Immature natural killer cell (primary cell): ENCODE measurements at regions not wholly inside any gene's neighbourhood (a gene's known extent, or its start where the extent isn't known, plus 50 kb on each side); places are given as distances from the start of the nearest gene placed in this dataset.

Experiments used
- DNase-seq, 3 donors: peaks; one replicate each; pipeline ENCODE4 v3.0.0; 2022; ENCODE audit warnings: mixed read lengths in 1 of 3
- H3K27ac Mint-ChIP-seq, 6 donors: one replicate each; pipeline ENCODE4 v1.8.0; 2020; ENCODE audit warnings: mixed read lengths in 6 of 6, mild to moderate bottlenecking in 5 of 6, inconsistent platforms in 4 of 6, moderate library complexity in 3 of 6
- H3K27me3 Mint-ChIP-seq, 3 donors: one replicate each; pipeline ENCODE4 v1.8.0; 2020 to 2021; ENCODE audit warnings: low read depth in 3 of 3, mild to moderate bottlenecking in 3 of 3, mixed read lengths in 3 of 3, moderate library complexity in 3 of 3, inconsistent platforms in 1 of 3
- H3K36me3 Mint-ChIP-seq, 3 donors: one replicate each; pipeline ENCODE4 v1.8.0; 2020; ENCODE audit warnings: mixed read lengths in 3 of 3, inconsistent platforms in 2 of 3, mild to moderate bottlenecking in 2 of 3
- H3K4me1 Mint-ChIP-seq, 2 donors: one replicate each; pipeline ENCODE4 v1.8.0; 2020; ENCODE audit warnings: inconsistent platforms in 2 of 2, mild to moderate bottlenecking in 2 of 2, mixed read lengths in 2 of 2, moderate library complexity in 1 of 2
- H3K4me3 Mint-ChIP-seq, 5 donors: one replicate each; pipeline ENCODE4 v1.8.0; 2020; ENCODE audit warnings: mild to moderate bottlenecking in 5 of 5, mixed read lengths in 5 of 5, inconsistent platforms in 3 of 5, moderate library complexity in 3 of 5
- H3K9me3 Mint-ChIP-seq, 6 donors: one replicate each; pipeline ENCODE4 v1.8.0; 2020; ENCODE audit warnings: mild to moderate bottlenecking in 6 of 6, mixed read lengths in 6 of 6, inconsistent platforms in 4 of 6, moderate library complexity in 3 of 6

- Mint-ChIP-seq H3K4me1 (no peaks in the 10 kb centered on the region), H3K9me3 (peaks cover 5 to 61% (median 16%) of the 10 kb centered on the region in 6 donors), H3K4me3 (no peak overlapping the region), H3K36me3 (peaks cover 0 to 6% (median 0%) of the 10 kb centered on the region in 3 donors), H3K27ac (no peak overlapping the region), H3K27me3 (peaks cover 0 to 2% (median 0%) of the 10 kb centered on the region in 3 donors)
- no peak for DNase-seq
Measured at GRCh38 chr18:40570615-40571014, 1384.4 kb upstream of the PIK3C3 start.

- Mint-ChIP-seq H3K4me3 (no peak overlapping the region), H3K27ac (no peak overlapping the region), H3K9me3 (peaks cover 5 to 63% (median 16%) of the 10 kb centered on the region in 6 donors)
Measured at GRCh38 chr18:40569605-40570004, 1385.4 kb upstream of the PIK3C3 start.

GRCh38 chr18:40566510-40566844 lies 1388.6 kb upstream of the PIK3C3 start:
- Mint-ChIP-seq H3K9me3 (peaks cover 5 to 57% (median 21%) of the 10 kb centered on the region in 6 donors), H3K36me3 (peaks cover 0 to 6% (median 0%) of the 10 kb centered on the region in 3 donors), H3K4me1 (no peaks in the 10 kb centered on the region), H3K27me3 (no peaks in the 10 kb centered on the region), H3K27ac (no peak overlapping the region), H3K4me3 (no peak overlapping the region)
- no peak for DNase-seq

More at GRCh38 chr18:40569605-40570004, 1385.4 kb upstream of the PIK3C3 start:
- DNase-seq, result no peak
- H3K4me1 Mint-ChIP-seq, result no peaks in the 10 kb centered on the region
- no peaks in the 10 kb centered on the region for H3K27me3 Mint-ChIP-seq
- peaks cover 0 to 6% (median 0%) of the 10 kb centered on the region in 3 donors for H3K36me3 Mint-ChIP-seq

GRCh38 chr18:40565805-40566509 lies 1389.1 kb upstream of the PIK3C3 start:
- no peaks in the 10 kb centered on the region for H3K4me1 Mint-ChIP-seq
- no peak overlapping the region for H3K4me3 Mint-ChIP-seq
- H3K27ac Mint-ChIP-seq, result no peak overlapping the region
- peaks cover 0 to 6% (median 0%) of the 10 kb centered on the region in 3 donors for H3K36me3 Mint-ChIP-seq
- H3K27me3 Mint-ChIP-seq, result no peaks in the 10 kb centered on the region
- DNase-seq, result no peak
- peaks cover 0 to 56% (median 24%) of the 10 kb centered on the region in 6 donors for H3K9me3 Mint-ChIP-seq

GRCh38 chr18:40559556-40559955 lies 1395.5 kb upstream of the PIK3C3 start:
- Mint-ChIP-seq H3K4me1 (no peaks in the 10 kb centered on the region), H3K36me3 (no peaks in the 10 kb centered on the region), H3K27me3 (no peaks in the 10 kb centered on the region), H3K4me3 (no peak overlapping the region), H3K27ac (no peak overlapping the region), H3K9me3 (peaks cover 2 to 43% (median 25%) of the 10 kb centered on the region in 6 donors)
- no peak for DNase-seq

GRCh38 chr18:40558706-40559392 lies 1396.2 kb upstream of the PIK3C3 start:
- no peaks in the 10 kb centered on the region for H3K4me1 Mint-ChIP-seq
- no peak overlapping the region for H3K27ac Mint-ChIP-seq
- H3K36me3 Mint-ChIP-seq, result no peaks in the 10 kb centered on the region
- no peak overlapping the region for H3K4me3 Mint-ChIP-seq
- H3K27me3 Mint-ChIP-seq, result no peaks in the 10 kb centered on the region
- no peak for DNase-seq
- H3K9me3 Mint-ChIP-seq, result peaks cover 3 to 47% (median 23%) of the 10 kb centered on the region in 6 donors

GRCh38 chr18:40555914-40556313 lies 1399.1 kb upstream of the PIK3C3 start:
- Mint-ChIP-seq H3K27me3 (peaks cover 0 to 2% (median 0%) of the 10 kb centered on the region in 3 donors), H3K4me1 (no peaks in the 10 kb centered on the region), H3K4me3 (no peak overlapping the region), H3K27ac (no peak overlapping the region), H3K9me3 (peaks cover 3 to 56% (median 13%) of the 10 kb centered on the region in 6 donors), H3K36me3 (no peaks in the 10 kb centered on the region)
- DNase-seq, result no peak

GRCh38 chr18:40553029-40553428 lies 1402.0 kb upstream of the PIK3C3 start:
- no peak for DNase-seq
- no peaks in the 10 kb centered on the region for H3K4me1 Mint-ChIP-seq
- no peak overlapping the region for H3K27ac Mint-ChIP-seq
- H3K9me3 Mint-ChIP-seq, result peaks cover 7 to 57% (median 14%) of the 10 kb centered on the region in 6 donors
- H3K4me3 Mint-ChIP-seq, result no peak overlapping the region
- H3K27me3 Mint-ChIP-seq, result peaks cover 0 to 2% (median 0%) of the 10 kb centered on the region in 3 donors
- H3K36me3 Mint-ChIP-seq, result no peaks in the 10 kb centered on the region

- no peaks in the 10 kb centered on the region for H3K4me1 Mint-ChIP-seq
- H3K36me3 Mint-ChIP-seq, result no peaks in the 10 kb centered on the region
- H3K27ac Mint-ChIP-seq, result no peak overlapping the region
- DNase-seq, result no peak
- H3K9me3 Mint-ChIP-seq, result peaks cover 5 to 55% (median 13%) of the 10 kb centered on the region in 6 donors
- no peak overlapping the region for H3K4me3 Mint-ChIP-seq
- peaks cover 0 to 2% (median 0%) of the 10 kb centered on the region in 3 donors for H3K27me3 Mint-ChIP-seq
Measured at GRCh38 chr18:40546875-40547274, 1408.2 kb upstream of the PIK3C3 start.

- no peak for DNase-seq
- Mint-ChIP-seq H3K9me3 (peaks cover 2 to 28% (median 20%) of the 10 kb centered on the region in 6 donors), H3K27ac (no peak overlapping the region), H3K36me3 (no peaks in the 10 kb centered on the region), H3K4me1 (no peaks in the 10 kb centered on the region), H3K4me3 (no peak overlapping the region), H3K27me3 (peaks cover 0 to 1% (median 0%) of the 10 kb centered on the region in 3 donors)
Measured at GRCh38 chr18:40534723-40535122, 1420.3 kb upstream of the PIK3C3 start.

- DNase-seq, result no peak
- Mint-ChIP-seq H3K4me1 (no peaks in the 10 kb centered on the region), H3K4me3 (no peak overlapping the region), H3K36me3 (no peaks in the 10 kb centered on the region), H3K9me3 (peaks cover 2 to 25% (median 16%) of the 10 kb centered on the region in 6 donors), H3K27ac (no peak overlapping the region), H3K27me3 (no peaks in the 10 kb centered on the region)
Measured at GRCh38 chr18:40532046-40532445, 1423.0 kb upstream of the PIK3C3 start.

GRCh38 chr18:40531051-40531450 lies 1424.0 kb upstream of the PIK3C3 start:
- Mint-ChIP-seq H3K4me3 (no peak overlapping the region), H3K27ac (no peak overlapping the region), H3K4me1 (no peaks in the 10 kb centered on the region), H3K36me3 (no peaks in the 10 kb centered on the region), H3K9me3 (peaks cover 2 to 25% (median 12%) of the 10 kb centered on the region in 6 donors), H3K27me3 (no peaks in the 10 kb centered on the region)
- no peak for DNase-seq

- H3K27me3 Mint-ChIP-seq, result no peaks in the 10 kb centered on the region
Measured at GRCh38 chr18:40529478-40529877, 1425.6 kb upstream of the PIK3C3 start.

GRCh38 chr18:40524881-40525280 lies 1430.2 kb upstream of the PIK3C3 start:
- H3K27me3 Mint-ChIP-seq, result no peaks in the 10 kb centered on the region
- H3K4me3 Mint-ChIP-seq, result no peak overlapping the region
- H3K4me1 Mint-ChIP-seq, result no peaks in the 10 kb centered on the region
- peaks cover 3 to 36% (median 12%) of the 10 kb centered on the region in 6 donors for H3K9me3 Mint-ChIP-seq
- no peak for DNase-seq
- peaks cover 0 to 4% (median 0%) of the 10 kb centered on the region in 3 donors for H3K36me3 Mint-ChIP-seq
- no peak overlapping the region for H3K27ac Mint-ChIP-seq

More at GRCh38 chr18:40529478-40529877, 1425.6 kb upstream of the PIK3C3 start:
- H3K4me3 Mint-ChIP-seq, result no peak overlapping the region
- no peaks in the 10 kb centered on the region for H3K36me3 Mint-ChIP-seq
- no peak for DNase-seq
- peaks cover 2 to 19% (median 13%) of the 10 kb centered on the region in 6 donors for H3K9me3 Mint-ChIP-seq
- H3K27ac Mint-ChIP-seq, result no peak overlapping the region
- H3K4me1 Mint-ChIP-seq, result no peaks in the 10 kb centered on the region
